Breast epithelium (tissue), 4 donors: ENCODE measurements at regions not wholly inside any gene's neighbourhood (a gene's known extent, or its start where the extent isn't known, plus 50 kb on each side); places are given as distances from the start of the nearest gene placed in this dataset.

Experiments
- DNase-seq, 2 donors: peaks; one replicate each; pipeline ENCODE4 v3.0.0-alpha.2; 2019; ENCODE audit warnings: low spot score in 2 of 2
- H3K27ac ChIP-seq, 2 donors: fragments of 200-600 bp; sonication (generic) in 1 of 2; one replicate each; pipeline ENCODE4 v1.5.1; 2016 to 2019; ENCODE audit warnings: mild to moderate bottlenecking in 1 of 2
- H3K27me3 ChIP-seq, 2 donors: fragments of 200-600 bp; sonication (generic) in 1 of 2; one replicate each; pipeline versions ENCODE4 v1.5.1 to v1.6.0; 2017 to 2019; ENCODE audit warnings: control low read depth in 1 of 2, mild to moderate bottlenecking in 1 of 2
- H3K36me3 ChIP-seq: fragments of 200-600 bp; one replicate; pipeline ENCODE4 v1.5.1; 2019
- H3K4me1 ChIP-seq, 2 donors: fragments of 200-600 bp; sonication (generic); one replicate each; pipeline ENCODE4 v1.5.1; 2016 to 2019; ENCODE audit warnings: control low read depth in 1 of 2
- H3K4me3 ChIP-seq, 3 donors: fragments of 200-600 bp; sonication (generic); 1 replicate in 2 of 3; 2 replicates in 1 of 3; pipeline ENCODE4 v1.5.1; 2016 to 2019; ENCODE audit warnings: mild to moderate bottlenecking in 3 of 3, moderate library complexity in 2 of 3
- H3K9me3 ChIP-seq, 2 donors: fragments of 200-600 bp; sonication (generic) in 1 of 2; one replicate each; pipeline ENCODE4 v1.5.1; 2016 to 2019; ENCODE audit warnings: control low read depth in 1 of 2
- CTCF ChIP-seq, 3 donors: fragments of 450-650 bp; IDR thresholded peaks; one replicate each; pipeline ENCODE4 v1.5.1; 2016 to 2017; ENCODE audit warnings: antibody characterized with exemption in 3 of 3, mild to moderate bottlenecking in 3 of 3, moderate library complexity in 3 of 3
- POLR2A ChIP-seq: fragments of 450-650 bp; IDR thresholded peaks from one replicate; pipeline ENCODE4 v1.6.1; 2016; ENCODE audit warnings: antibody characterized with exemption, mild to moderate bottlenecking, moderate library complexity
- POLR2AphosphoS5 ChIP-seq, 3 donors: sonication (generic); formaldehyde crosslinking; IDR thresholded peaks; one replicate each; pipeline ENCODE4 v1.6.1; 2017; ENCODE audit warnings: antibody characterized with exemption in 3 of 3
- intact Hi-C: fragments of 100-400 bp; cut with DNase I; formaldehyde crosslinking; loops from one replicate; pipeline ENCODE4 v1.15.1; 2023; ENCODE audit warnings: low total_unique reads

GRCh38 chr3:104987859-104988258, 378.9 kb upstream of the ALCAM start:
- Histone ChIP-seq H3K9me3 (no peaks in the 10 kb centered on the region), H3K27ac (no peak overlapping the region), H3K36me3 (no peaks in the 10 kb centered on the region), H3K4me3 (no peak overlapping the region), H3K27me3 (no peaks in the 10 kb centered on the region), H3K4me1 (no peaks in the 10 kb centered on the region)
- no peak for DNase-seq
- intact Hi-C loops = no loop called here
- TF ChIP-seq POLR2A (no peak), POLR2AphosphoS5 (IDR thresholded peaks at IDR 0.05) (no peak), CTCF (IDR thresholded peaks at IDR 0.05) (no peak)

- Histone ChIP-seq H3K36me3 (no peaks in the 10 kb centered on the region), H3K27ac (no peak overlapping the region), H3K4me1 (no peaks in the 10 kb centered on the region), H3K4me3 (no peak overlapping the region), H3K27me3 (no peaks in the 10 kb centered on the region), H3K9me3 (no peaks in the 10 kb centered on the region)
- DNase-seq = no peak
- intact Hi-C loops = no loop called here
- no peak for TF ChIP-seq POLR2AphosphoS5 (IDR thresholded peaks at IDR 0.05)
- TF ChIP-seq POLR2A = no peak
- TF ChIP-seq CTCF (IDR thresholded peaks at IDR 0.05) = no peak
Observed at GRCh38 chr3:104988496-104988895, 378.2 kb upstream of the ALCAM start.

- TF ChIP-seq POLR2A (no peak), CTCF (IDR thresholded peaks at IDR 0.05) (no peak), POLR2AphosphoS5 (IDR thresholded peaks at IDR 0.05) (no peak)
- Histone ChIP-seq H3K4me3 (no peak overlapping the region), H3K9me3 (no peaks in the 10 kb centered on the region), H3K27ac (no peak overlapping the region), H3K36me3 (no peaks in the 10 kb centered on the region), H3K4me1 (no peaks in the 10 kb centered on the region), H3K27me3 (no peaks in the 10 kb centered on the region)
- DNase-seq = no peak
- intact Hi-C loops = no loop called here
Observed at GRCh38 chr3:104989878-104990277, 376.8 kb upstream of the ALCAM start.

GRCh38 chr3:104990758-104991157, 376.0 kb upstream of the ALCAM start:
- TF ChIP-seq CTCF (IDR thresholded peaks at IDR 0.05) = no peak
- TF ChIP-seq POLR2A = no peak
- no peak for TF ChIP-seq POLR2AphosphoS5 (IDR thresholded peaks at IDR 0.05)
- Histone ChIP-seq H3K4me3 (no peak overlapping the region), H3K4me1 (no peaks in the 10 kb centered on the region), H3K27ac (no peak overlapping the region), H3K9me3 (no peaks in the 10 kb centered on the region), H3K36me3 (no peaks in the 10 kb centered on the region), H3K27me3 (no peaks in the 10 kb centered on the region)
- no peak for DNase-seq
- intact Hi-C loops = no loop called here

- Histone ChIP-seq H3K4me1 (no peaks in the 10 kb centered on the region), H3K4me3 (no peak overlapping the region), H3K27me3 (no peaks in the 10 kb centered on the region), H3K9me3 (no peaks in the 10 kb centered on the region), H3K27ac (no peak overlapping the region), H3K36me3 (no peaks in the 10 kb centered on the region)
- TF ChIP-seq CTCF (IDR thresholded peaks at IDR 0.05) = no peak
- TF ChIP-seq POLR2AphosphoS5 (IDR thresholded peaks at IDR 0.05) = no peak
- no peak for TF ChIP-seq POLR2A
- no peak for DNase-seq
- intact Hi-C loops = no loop called here
Observed at GRCh38 chr3:104992676-104993075, 374.0 kb upstream of the ALCAM start.
